Adipocyte (in vitro differentiated cells): ENCODE measurements at regions not wholly inside any gene's neighbourhood (a gene's known extent, or its start where the extent isn't known, plus 50 kb on each side); places are given as distances from the start of the nearest gene placed in this dataset.

Source experiments
- DNase-seq: peaks from one replicate; pipeline ENCODE4 v3.0.0-alpha.2; 2015; ENCODE audit warnings: low read depth
- H3K27me3 ChIP-seq: replicated peaks from 2 replicates; pipeline ENCODE4 v1.7.0; 2013; ENCODE audit warnings: mild to moderate bottlenecking, low read length, moderate library complexity; ENCODE audit not compliant: control insufficient read depth, insufficient read depth
- H3K36me3 ChIP-seq: 2 replicates; pipeline ENCODE4 v1.7.0; 2013; ENCODE audit warnings: low read length, mild to moderate bottlenecking, moderate library complexity; ENCODE audit not compliant: control insufficient read depth, insufficient read depth, severe bottlenecking
- H3K4me1 ChIP-seq: 2 replicates; pipeline ENCODE4 v1.7.0; 2013; ENCODE audit warnings: mild to moderate bottlenecking, low read length, moderate library complexity; ENCODE audit not compliant: control insufficient read depth, insufficient read depth
- H3K4me3 ChIP-seq: 2 replicates; pipeline ENCODE4 v1.7.0; 2013; ENCODE audit warnings: mild to moderate bottlenecking, low read length, moderate library complexity
- H3K9ac ChIP-seq: 2 replicates; pipeline ENCODE4 v1.7.0; 2013; ENCODE audit warnings: mild to moderate bottlenecking, low read length, moderate library complexity
- H3K9me3 ChIP-seq: 2 replicates; pipeline ENCODE4 v1.7.0; 2013; ENCODE audit warnings: mild to moderate bottlenecking, low read length, moderate library complexity; ENCODE audit not compliant: control insufficient read depth

- Histone ChIP-seq H3K36me3 (no peaks in the 10 kb centered on the region), H3K4me3 (no peak overlapping the region), H3K27me3 (no peaks in the 10 kb centered on the region), H3K9me3 (no peaks in the 10 kb centered on the region), H3K9ac (no peak overlapping the region), H3K4me1 (no peaks in the 10 kb centered on the region)
- peak; percentile 14 for DNase-seq
These were observed 258.5 kb downstream of the RND3 start for GRCh38 chr2:150228936-150229335.

- no peaks in the 10 kb centered on the region for H3K36me3 ChIP-seq
- H3K27me3 ChIP-seq: no peaks in the 10 kb centered on the region
- no peak overlapping the region for H3K9ac ChIP-seq
- no peak overlapping the region for H3K4me3 ChIP-seq
- H3K9me3 ChIP-seq: no peaks in the 10 kb centered on the region
- DNase-seq: no peak
- no peaks in the 10 kb centered on the region for H3K4me1 ChIP-seq
These were observed 262.4 kb downstream of the RND3 start for GRCh38 chr2:150225030-150225429.

- H3K27me3 ChIP-seq: no peaks in the 10 kb centered on the region
- no peaks in the 10 kb centered on the region for H3K36me3 ChIP-seq
- DNase-seq: no peak
- H3K4me1 ChIP-seq: no peaks in the 10 kb centered on the region
- no peaks in the 10 kb centered on the region for H3K9me3 ChIP-seq
- no peak overlapping the region for H3K4me3 ChIP-seq
- no peak overlapping the region for H3K9ac ChIP-seq
These were observed 263.1 kb downstream of the RND3 start for GRCh38 chr2:150224321-150224720.

DNA sequence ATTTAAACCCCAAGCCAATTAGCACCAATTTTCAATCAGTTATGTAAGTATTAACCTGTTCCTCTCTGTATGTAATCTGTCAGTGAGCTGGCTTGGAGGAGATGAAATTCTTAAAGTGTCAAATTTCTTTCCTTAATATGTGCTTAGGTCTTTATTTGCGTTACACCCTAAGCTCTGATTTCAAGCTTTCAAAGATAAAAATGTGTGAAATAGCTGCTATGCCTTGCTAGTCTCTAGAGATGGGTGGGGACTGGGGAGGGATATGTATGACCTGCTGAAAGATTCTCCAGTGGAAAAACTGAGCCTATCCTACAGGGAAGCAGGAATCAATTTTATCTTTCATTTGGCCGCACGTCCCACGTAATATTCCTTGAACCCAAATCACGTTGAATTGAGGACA is 264.5 kb downstream of the RND3 start:
- DNase-seq: no peak
- no peaks in the 10 kb centered on the region for H3K4me1 ChIP-seq

GRCh38 chr2:150222379-150222778 is 265.1 kb downstream of the RND3 start:
- no peaks in the 10 kb centered on the region for H3K4me1 ChIP-seq
- no peaks in the 10 kb centered on the region for H3K9me3 ChIP-seq
- H3K36me3 ChIP-seq: no peaks in the 10 kb centered on the region
- no peak overlapping the region for H3K9ac ChIP-seq
- H3K27me3 ChIP-seq: no peaks in the 10 kb centered on the region
- DNase-seq: no peak
- H3K4me3 ChIP-seq: no peak overlapping the region

More for the DNA sequence above, 264.5 kb downstream of the RND3 start:
- Histone ChIP-seq H3K9ac (no peak overlapping the region), H3K9me3 (no peaks in the 10 kb centered on the region), H3K36me3 (no peaks in the 10 kb centered on the region), H3K4me3 (no peak overlapping the region), H3K27me3 (no peaks in the 10 kb centered on the region)

DNA sequence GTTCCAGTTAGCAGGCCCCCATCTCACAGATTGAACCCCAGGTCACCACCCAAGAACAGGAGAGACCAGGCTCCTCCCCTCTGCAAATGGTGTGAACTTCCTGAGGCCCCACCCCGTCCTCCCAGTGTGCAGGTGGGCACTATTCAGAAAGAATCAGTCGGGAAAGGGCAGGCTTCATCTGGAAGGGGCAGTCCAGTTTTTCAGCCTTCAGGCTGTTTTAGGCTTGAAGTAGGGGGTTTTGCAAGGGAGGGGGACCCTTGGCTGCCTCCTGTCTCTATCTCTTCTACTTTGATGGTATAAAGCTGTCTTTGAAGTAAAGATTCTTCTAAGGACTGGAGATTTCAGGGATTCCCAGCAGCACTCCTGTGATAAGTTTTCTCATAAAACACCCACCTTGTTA is 267.6 kb downstream of the RND3 start:
- H3K4me1 ChIP-seq: no peaks in the 10 kb centered on the region
- no peaks in the 10 kb centered on the region for H3K36me3 ChIP-seq
- no peak for DNase-seq
- H3K9ac ChIP-seq: no peak overlapping the region
- no peaks in the 10 kb centered on the region for H3K9me3 ChIP-seq
- H3K4me3 ChIP-seq: no peak overlapping the region
- H3K27me3 ChIP-seq: no peaks in the 10 kb centered on the region

- H3K36me3 ChIP-seq: no peaks in the 10 kb centered on the region
- DNase-seq: no peak
- peaks cover 18% of the 10 kb centered on the region for H3K4me1 ChIP-seq
- no peaks in the 10 kb centered on the region for H3K27me3 ChIP-seq
- H3K4me3 ChIP-seq: no peak overlapping the region
- H3K9me3 ChIP-seq: no peaks in the 10 kb centered on the region
- no peak overlapping the region for H3K9ac ChIP-seq
These were observed 272.4 kb downstream of the RND3 start for GRCh38 chr2:150215041-150215440.

GRCh38 chr2:150214626-150215025 is 272.8 kb downstream of the RND3 start:
- Histone ChIP-seq H3K36me3 (no peaks in the 10 kb centered on the region), H3K9ac (no peak overlapping the region), H3K27me3 (no peaks in the 10 kb centered on the region), H3K4me3 (no peak overlapping the region), H3K9me3 (no peaks in the 10 kb centered on the region), H3K4me1 (peaks cover 18% of the 10 kb centered on the region)
- no peak for DNase-seq

DNA sequence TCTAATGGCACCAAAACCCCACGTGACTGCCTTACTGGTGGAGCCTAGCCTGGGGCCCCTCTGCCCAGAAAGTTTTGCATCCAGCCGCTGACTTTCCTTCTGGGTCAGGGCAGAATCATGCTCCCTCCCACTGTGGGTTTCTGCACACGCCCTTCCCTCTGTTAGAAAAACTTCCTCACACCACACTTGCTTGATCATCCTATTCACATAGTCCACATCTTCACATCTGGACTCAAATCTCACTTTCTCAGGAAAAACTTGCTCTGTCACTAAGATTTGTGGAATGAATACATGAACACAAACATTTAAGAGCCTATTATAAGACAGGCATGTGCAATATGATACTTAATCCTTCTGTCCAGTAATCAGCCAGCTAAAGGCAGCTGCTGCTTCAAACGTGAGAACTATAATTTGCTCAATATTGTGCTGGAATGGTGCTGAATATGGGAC is 274.7 kb downstream of the RND3 start:
- H3K4me1 ChIP-seq: peaks cover 18% of the 10 kb centered on the region
- H3K4me3 ChIP-seq: no peak overlapping the region
- H3K27me3 ChIP-seq: no peaks in the 10 kb centered on the region
- H3K36me3 ChIP-seq: no peaks in the 10 kb centered on the region
- no peaks in the 10 kb centered on the region for H3K9me3 ChIP-seq
- no peak overlapping the region for H3K9ac ChIP-seq
- DNase-seq: peak; percentile 83

GRCh38 chr2:150211164-150211631 is 276.3 kb downstream of the RND3 start:
- peaks cover 18% of the 10 kb centered on the region for H3K4me1 ChIP-seq
- no peaks in the 10 kb centered on the region for H3K36me3 ChIP-seq
- H3K27me3 ChIP-seq: no peaks in the 10 kb centered on the region
- H3K9me3 ChIP-seq: no peaks in the 10 kb centered on the region
- peak; percentile 81 for DNase-seq
- H3K9ac ChIP-seq: no peak overlapping the region
- no peak overlapping the region for H3K4me3 ChIP-seq

GRCh38 chr2:150209746-150210145 is 277.7 kb downstream of the RND3 start:
- no peaks in the 10 kb centered on the region for H3K9me3 ChIP-seq
- no peak overlapping the region for H3K4me3 ChIP-seq
- H3K36me3 ChIP-seq: no peaks in the 10 kb centered on the region
- H3K4me1 ChIP-seq: peaks cover 21% of the 10 kb centered on the region
- no peak for DNase-seq
- no peaks in the 10 kb centered on the region for H3K27me3 ChIP-seq
- no peak overlapping the region for H3K9ac ChIP-seq

DNA sequence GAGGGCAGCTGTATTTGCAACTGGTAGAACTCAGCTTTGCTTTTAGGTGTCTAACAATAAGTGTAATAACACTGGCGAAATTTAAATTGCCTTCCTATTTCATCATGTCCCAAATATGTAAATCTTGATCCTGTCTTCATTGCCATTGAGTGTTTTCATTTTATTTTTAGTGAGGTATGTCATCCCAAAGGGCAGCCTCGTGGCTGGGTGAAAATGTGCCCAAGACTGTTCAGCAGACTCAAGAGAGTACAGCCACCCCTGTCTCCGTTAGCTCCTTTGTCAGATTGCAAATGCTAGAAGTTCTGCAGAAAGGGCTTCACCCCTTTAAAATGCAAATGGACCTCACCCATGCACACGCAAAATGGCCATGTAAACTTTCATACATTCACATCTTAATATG is 278.8 kb downstream of the RND3 start:
- DNase-seq: no peak
- peaks cover 27% of the 10 kb centered on the region for H3K4me1 ChIP-seq
- H3K9ac ChIP-seq: no peak overlapping the region

More for the DNA sequence above, 278.8 kb downstream of the RND3 start:
- H3K9me3 ChIP-seq: no peaks in the 10 kb centered on the region
- no peak overlapping the region for H3K4me3 ChIP-seq
- H3K36me3 ChIP-seq: no peaks in the 10 kb centered on the region
- H3K27me3 ChIP-seq: no peaks in the 10 kb centered on the region
